Cardiac septum (tissue), 1 donor: ENCODE measurements at regions not wholly inside any gene's neighbourhood (a gene's known extent, or its start where the extent isn't known, plus 50 kb on each side); places are given as distances from the start of the nearest gene placed in this dataset.

ENCODE experiments used
- DNase-seq: peaks from one replicate; pipeline ENCODE4 v3.0.0-alpha.2; 2020; ENCODE audit warnings: low spot score
- intact Hi-C: fragments of 100-400 bp; cut with DNase I; formaldehyde crosslinking; loops from one replicate; pipeline ENCODE4 v1.14.0; 2022
- donor health status: DM: no; HTN: no; CAD: no.

GRCh38 chr2:104249629-104250028, 604.3 kb upstream of the POU3F3 start:
- no peak for DNase-seq
- intact Hi-C loops: no loop called here

GRCh38 chr2:104250635-104251034, 603.3 kb upstream of the POU3F3 start:
- intact Hi-C loops: no loop called here
- no peak for DNase-seq

- intact Hi-C loops: no loop called here
- DNase-seq: no peak
Observed at GRCh38 chr2:104254017-104254416, 599.9 kb upstream of the POU3F3 start.

- no peak for DNase-seq
- intact Hi-C loops: no loop called here
Observed at GRCh38 chr2:104262714-104263113, 591.2 kb upstream of the POU3F3 start.

- intact Hi-C loops: no loop called here
- DNase-seq: no peak
Observed at GRCh38 chr2:104279646-104280045, 574.3 kb upstream of the POU3F3 start.

- DNase-seq: no peak
- intact Hi-C loops: no loop called here
Observed at GRCh38 chr2:104280216-104280615, 573.7 kb upstream of the POU3F3 start.

GRCh38 chr2:104286841-104287240, 567.1 kb upstream of the POU3F3 start:
- DNase-seq: no peak
- intact Hi-C loops: no loop called here

- intact Hi-C loops: no loop called here
- no peak for DNase-seq
Observed at GRCh38 chr2:104289651-104290565, 564.0 kb upstream of the POU3F3 start.

GRCh38 chr2:104290566-104290891, 563.4 kb upstream of the POU3F3 start:
- no peak for DNase-seq
- intact Hi-C loops: no loop called here

- no peak for DNase-seq
- intact Hi-C loops: no loop called here
Observed at GRCh38 chr2:104312684-104313083, 541.2 kb upstream of the POU3F3 start.

GRCh38 chr2:104318001-104318665, 535.8 kb upstream of the POU3F3 start:
- no peak for DNase-seq
- intact Hi-C loops: no loop called here

GRCh38 chr2:104321116-104321795, 532.7 kb upstream of the POU3F3 start:
- no peak for DNase-seq
- intact Hi-C loops: no loop called here

- intact Hi-C loops: no loop called here
- no peak for DNase-seq
Observed at GRCh38 chr2:104321796-104322349, 532.0 kb upstream of the POU3F3 start.

GRCh38 chr2:104332731-104333130, 521.2 kb upstream of the POU3F3 start:
- intact Hi-C loops: no loop called here
- DNase-seq: no peak

- intact Hi-C loops: no loop called here
- DNase-seq: no peak
Observed at GRCh38 chr2:104337869-104338268, 516.0 kb upstream of the POU3F3 start.

GRCh38 chr2:104340162-104340561, 513.8 kb upstream of the POU3F3 start:
- no peak for DNase-seq
- intact Hi-C loops: no loop called here

GRCh38 chr2:104340879-104341828, 512.8 kb upstream of the POU3F3 start:
- DNase-seq: no peak
- intact Hi-C loops: no loop called here

- intact Hi-C loops: no loop called here
- DNase-seq: no peak
Observed at GRCh38 chr2:104344306-104344705, 509.6 kb upstream of the POU3F3 start.

- intact Hi-C loops: no loop called here
- no peak for DNase-seq
Observed at GRCh38 chr2:104344985-104345384, 508.9 kb upstream of the POU3F3 start.
